DND-41 (cell line): ENCODE measurements at regions not wholly inside any gene's neighbourhood (a gene's known extent, or its start where the extent isn't known, plus 50 kb on each side); places are given as distances from the start of the nearest gene placed in this dataset.

Source experiments
- ATAC-seq: fragments of 200-7000 bp; cut with Tn5 transposase; 3 replicates; pipeline ENCODE4 v1.9.1; 2021; ENCODE audit warnings: low read depth; ENCODE audit not compliant: insufficient read depth
- DNase-seq: peaks from one replicate; pipeline ENCODE4 v3.0.0-alpha.2; 2020
- H2AFZ ChIP-seq: 2 replicates; pipeline ENCODE4 v1.6.0; 2012; ENCODE audit warnings: low read depth, low read length
- H3K27ac ChIP-seq: 2 replicates; pipeline ENCODE4 v1.5.1; 2012; ENCODE audit warnings: low read length, inconsistent platforms
- H3K27me3 ChIP-seq: fragments of 200-600 bp; sonication (generic); 2 replicates; pipeline ENCODE4 v1.6.0; 2012; ENCODE audit warnings: low read length, mild to moderate bottlenecking, inconsistent platforms; ENCODE audit not compliant: insufficient read depth, poor library complexity
- H3K36me3 ChIP-seq: 2 replicates; pipeline ENCODE4 v1.5.1; 2012; ENCODE audit warnings: low read length, inconsistent platforms; ENCODE audit not compliant: insufficient read depth
- H3K4me1 ChIP-seq: 2 replicates; pipeline ENCODE4 v1.5.1; 2012; ENCODE audit warnings: mild to moderate bottlenecking, low read length; ENCODE audit not compliant: insufficient read depth
- H3K4me2 ChIP-seq: 2 replicates; pipeline ENCODE4 v1.6.0; 2012; ENCODE audit warnings: mild to moderate bottlenecking, moderate library complexity, low read length, inconsistent platforms; ENCODE audit not compliant: insufficient read depth
- H3K4me3 ChIP-seq, 2 experiments: fragments of 200-600 bp in 1 of 2; shearing (Covaris generic) in 1 of 2; 2 replicates each; pipeline ENCODE4 v1.5.1; 2012 to 2016; ENCODE audit warnings: inconsistent platforms in 2 of 2, low read length in 2 of 2, mild to moderate bottlenecking in 2 of 2, low read depth in 1 of 2, moderate library complexity in 1 of 2
- H3K79me2 ChIP-seq: 2 replicates; pipeline ENCODE4 v1.6.0; 2012; ENCODE audit warnings: low read length, inconsistent platforms; ENCODE audit not compliant: insufficient read depth
- H3K9ac ChIP-seq: 2 replicates; pipeline ENCODE4 v1.6.0; 2012; ENCODE audit warnings: low read depth, mild to moderate bottlenecking, inconsistent platforms, low read length, moderate library complexity
- H3K9me3 ChIP-seq: 2 replicates; pipeline ENCODE4 v1.5.1; 2012; ENCODE audit warnings: low read length, moderate library complexity, mild to moderate bottlenecking, inconsistent platforms; ENCODE audit not compliant: insufficient read depth, severe bottlenecking
- H4K20me1 ChIP-seq: 2 replicates; pipeline ENCODE4 v1.6.0; 2012; ENCODE audit warnings: low read length; ENCODE audit not compliant: insufficient read depth
- CTCF ChIP-seq: IDR thresholded peaks from 2 replicates; pipeline ENCODE4 v1.5.1; 2012; ENCODE audit warnings: borderline replicate concordance, low read length, moderate library complexity, mild to moderate bottlenecking; ENCODE audit not compliant: poor library complexity, severe bottlenecking; ENCODE audit errors: extremely low read depth
- EZH2 ChIP-seq: IDR thresholded peaks from 3 replicates; pipeline ENCODE4 v1.6.1; 2012; ENCODE audit warnings: borderline replicate concordance, low read depth, mild to moderate bottlenecking, moderate library complexity, low read length, inconsistent platforms; ENCODE audit not compliant: severe bottlenecking

DNA sequence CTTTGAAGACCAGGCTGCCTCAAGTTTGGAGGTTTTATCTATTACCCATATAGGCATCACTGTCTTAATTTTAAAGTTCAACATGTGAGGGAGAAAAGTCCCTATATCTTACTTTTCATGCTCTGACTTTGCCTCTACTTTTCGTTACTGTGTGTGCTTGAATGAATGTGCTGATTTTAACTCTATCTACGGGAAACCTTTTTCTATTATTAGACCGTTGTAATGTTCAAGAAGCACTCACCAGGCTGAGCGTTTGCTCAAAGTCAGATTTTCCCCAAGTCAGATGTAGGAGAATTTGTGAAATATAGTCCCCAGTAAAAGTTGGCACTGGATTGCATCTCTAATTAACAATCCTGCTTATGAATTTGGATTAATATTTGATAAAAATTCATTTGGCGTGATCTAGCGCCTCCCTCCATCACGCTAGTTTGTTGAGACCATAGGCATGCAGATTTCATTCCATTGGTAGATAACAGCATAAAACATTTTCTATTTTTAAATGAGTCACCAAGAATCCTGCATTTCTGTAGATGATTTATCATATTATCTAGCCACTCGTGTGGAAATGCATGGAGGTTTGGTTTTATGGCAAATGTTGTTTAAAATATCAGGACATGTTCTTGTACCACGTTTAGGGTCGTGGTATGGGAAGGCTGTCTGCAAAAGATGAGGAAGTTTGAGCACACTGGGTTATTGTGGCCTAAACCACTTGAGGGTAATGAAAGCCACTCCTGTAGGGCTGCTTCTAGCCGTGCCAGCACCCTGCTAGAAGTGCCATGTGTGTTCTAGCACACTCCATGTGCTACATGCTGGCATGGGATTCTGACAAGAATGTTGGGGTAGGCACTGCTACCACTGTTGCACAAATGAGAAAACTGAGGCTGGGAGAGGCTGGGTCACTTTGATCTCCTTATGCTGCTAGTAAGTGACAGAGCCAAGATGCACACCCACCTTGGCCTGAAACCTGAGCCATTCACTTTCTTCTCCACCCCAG, 179.4 kb downstream of the FGF9 start:
- Histone ChIP-seq H3K79me2 (no peaks in the 10 kb centered on the region), H3K27ac (no peak overlapping the region), H3K4me3 (no peak overlapping the region), H3K36me3 (no peaks in the 10 kb centered on the region), H4K20me1 (no peaks in the 10 kb centered on the region), H3K4me1 (no peaks in the 10 kb centered on the region), H3K9ac (no peak overlapping the region), H3K27me3 (no peaks in the 10 kb centered on the region), H3K4me2 (no peak overlapping the region), H3K9me3 (no peaks in the 10 kb centered on the region), H2AFZ (no peak overlapping the region)
- TF ChIP-seq EZH2 (no peak), CTCF (no peak)
- DNase-seq = no peak
- ATAC-seq = no peak

DNA sequence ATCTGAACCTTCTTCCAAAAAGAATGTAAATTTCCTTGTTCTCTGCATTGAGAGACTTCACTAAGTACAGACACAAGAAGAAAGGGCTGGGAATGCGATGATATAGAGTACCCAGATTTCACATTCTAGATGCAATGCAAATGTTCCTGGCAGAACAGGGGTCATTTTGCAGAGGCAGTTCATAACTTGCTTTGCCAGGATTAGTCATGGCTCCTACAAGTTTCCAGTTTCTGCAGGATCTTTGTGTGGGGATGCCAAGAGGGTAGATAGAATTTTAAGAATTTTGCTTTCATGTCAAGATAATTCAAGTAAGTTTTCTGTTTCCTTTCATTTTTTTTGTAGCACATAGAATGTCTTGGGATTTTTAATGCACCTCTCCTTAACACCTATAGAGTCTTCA, 181.2 kb downstream of the FGF9 start:
- TF ChIP-seq CTCF = no peak
- no peaks in the 10 kb centered on the region for H3K36me3 ChIP-seq
- H3K79me2 ChIP-seq = no peaks in the 10 kb centered on the region
- H4K20me1 ChIP-seq = no peaks in the 10 kb centered on the region
- H3K27ac ChIP-seq = no peak overlapping the region
- no peaks in the 10 kb centered on the region for H3K27me3 ChIP-seq
- ATAC-seq (no peak), DNase-seq (no peak)
- no peak overlapping the region for H2AFZ ChIP-seq
- no peaks in the 10 kb centered on the region for H3K9me3 ChIP-seq
- no peak overlapping the region for H3K4me3 ChIP-seq
- no peak overlapping the region for H3K4me2 ChIP-seq
- no peaks in the 10 kb centered on the region for H3K4me1 ChIP-seq
- no peak overlapping the region for H3K9ac ChIP-seq

DNA sequence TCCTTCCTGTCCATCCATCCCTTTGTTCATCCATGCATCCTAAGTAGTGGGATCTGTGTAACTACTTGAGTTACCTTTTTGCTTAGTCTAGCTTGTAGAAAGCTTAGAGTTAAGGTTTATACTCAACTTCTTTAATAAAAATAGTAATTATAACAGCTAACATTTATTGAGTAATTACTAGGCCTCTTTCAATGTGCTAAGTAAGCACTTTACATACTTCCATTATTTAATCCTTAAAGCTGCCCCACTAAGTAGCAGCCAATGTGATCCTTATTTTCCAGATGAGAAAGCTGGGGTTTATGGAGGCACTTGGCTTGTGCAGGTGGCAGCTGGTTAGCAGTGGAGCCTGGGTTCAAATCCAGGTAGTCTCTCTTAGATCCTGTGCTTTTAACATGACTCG, 182.9 kb downstream of the FGF9 start:
- H3K27ac ChIP-seq = no peak overlapping the region
- H4K20me1 ChIP-seq = no peaks in the 10 kb centered on the region
- H3K4me2 ChIP-seq = no peak overlapping the region
- H3K27me3 ChIP-seq = no peaks in the 10 kb centered on the region
- TF ChIP-seq CTCF (no peak), EZH2 (no peak)
- ATAC-seq = no peak
- H3K36me3 ChIP-seq = no peaks in the 10 kb centered on the region
- H3K9ac ChIP-seq = no peak overlapping the region
- H3K4me1 ChIP-seq = no peaks in the 10 kb centered on the region
- no peaks in the 10 kb centered on the region for H3K79me2 ChIP-seq
- H2AFZ ChIP-seq = no peak overlapping the region
- no peaks in the 10 kb centered on the region for H3K9me3 ChIP-seq
- DNase-seq = no peak
- no peak overlapping the region for H3K4me3 ChIP-seq
